Panc1 (cell line): ENCODE measurements at regions not wholly inside any gene's neighbourhood (a gene's known extent, or its start where the extent isn't known, plus 50 kb on each side); places are given as distances from the start of the nearest gene placed in this dataset.

ENCODE experiments used
- ATAC-seq: fragments of 200-7000 bp; cut with Tn5 transposase; 2 replicates; pipeline ENCODE4 v1.9.1; 2020; ENCODE audit warnings: mild to moderate bottlenecking, moderate library complexity
- BruUV-seq: library from RNA; stranded (reverse); fragments of 400-500 nt; replicated peaks from 2 replicates; lab custom pipeline; 2021; lab: Mats Ljungman, UMichigan
- CTCF ChIA-PET: fragments of 300-600 bp; sonication (Branson Sonifier 250); formaldehyde crosslinking; loops from one replicate; lab custom pipeline; 2022; ENCODE audit warnings: antibody characterized with exemption; lab: Charles Lee
- POLR2A ChIA-PET: fragments of 300-600 bp; sonication (Branson Sonifier 250); formaldehyde crosslinking; loops from one replicate; lab custom pipeline; 2022; ENCODE audit warnings: antibody characterized with exemption; lab: Charles Lee
- DNase-seq: peaks from one replicate; pipeline ENCODE4 v3.0.0-alpha.2; 2010; ENCODE audit warnings: low read depth, low spot score
- H3K27ac ChIP-seq: 2 replicates; pipeline ENCODE4 v1.5.1; 2011; ENCODE audit warnings: mild to moderate bottlenecking, low read length, inconsistent platforms
- H3K27me3 ChIP-seq: fragments of 200-500 bp; sonication (Bioruptor generic); 2 replicates; pipeline ENCODE4 v1.6.0; 2014; ENCODE audit warnings: low read length, inconsistent platforms; ENCODE audit not compliant: control insufficient read depth, insufficient read depth
- H3K36me3 ChIP-seq: fragments of 200-500 bp; sonication (Bioruptor generic); 2 replicates; pipeline ENCODE4 v1.5.1; 2014; ENCODE audit warnings: inconsistent platforms, mild to moderate bottlenecking, low read length, moderate library complexity; ENCODE audit not compliant: control insufficient read depth, insufficient read depth
- H3K4me1 ChIP-seq: 2 replicates; pipeline ENCODE4 v1.5.1; 2011; ENCODE audit warnings: inconsistent platforms, mild to moderate bottlenecking, low read length, moderate library complexity; ENCODE audit not compliant: control insufficient read depth, insufficient read depth
- H3K4me3 ChIP-seq, 2 experiments: 2 replicates each; pipeline ENCODE4 v1.5.1; 2011 to 2012; ENCODE audit warnings: low read depth in 2 of 2, low read length in 2 of 2, mild to moderate bottlenecking in 2 of 2, inconsistent platforms in 1 of 2, moderate library complexity in 1 of 2
- H3K9me3 ChIP-seq: fragments of 200-500 bp; sonication (Bioruptor generic); 2 replicates; pipeline ENCODE4 v1.5.1; 2014; ENCODE audit warnings: low read depth, mild to moderate bottlenecking, inconsistent platforms, low read length, moderate library complexity; ENCODE audit not compliant: control insufficient read depth, insufficient read depth
- CTCF ChIP-seq: fragments of 450-650 bp; IDR thresholded peaks from 2 replicates; pipeline ENCODE4 v1.5.1; 2017; ENCODE audit warnings: mild to moderate bottlenecking
- POLR2AphosphoS5 ChIP-seq: IDR thresholded peaks from 2 replicates; pipeline ENCODE4 v1.6.1; 2012; ENCODE audit warnings: mild to moderate bottlenecking, low read depth, low read length, moderate library complexity
- REST ChIP-seq, 2 experiments: IDR thresholded peaks; 2 replicates each; pipeline ENCODE4 v1.6.1; 2011 to 2012; ENCODE audit warnings: low read depth in 2 of 2, control low read depth in 1 of 2, low read length in 1 of 2, mild to moderate bottlenecking in 1 of 2, moderate library complexity in 1 of 2; ENCODE audit not compliant: insufficient read depth in 1 of 2
- SIN3A ChIP-seq: IDR thresholded peaks from 2 replicates; pipeline ENCODE4 v1.6.1; 2012; ENCODE audit warnings: low read depth, mild to moderate bottlenecking, low read length, moderate library complexity, borderline replicate concordance; ENCODE audit not compliant: insufficient read depth
- TCF7L2 ChIP-seq: IDR thresholded peaks from 2 replicates; pipeline ENCODE4 v1.6.1; 2011; ENCODE audit warnings: mild to moderate bottlenecking, low read depth, low read length, inconsistent platforms
- in situ Hi-C: cut with HindIII; loops from 2 replicates; pipeline ENCODE4 v1.10.0; 2016; ENCODE audit warnings: low sequenced_read_pairs, low pct_unique_long_range_greater_than_20kb
- intact Hi-C: fragments of 100-400 bp; cut with micrococcal nuclease; formaldehyde crosslinking; loops from one replicate; pipeline ENCODE4 v1.10.0; 2022; ENCODE audit not compliant: unreplicated experiment

- no peaks in the 10 kb centered on the region for H3K27me3 ChIP-seq
- H3K36me3 ChIP-seq = no peaks in the 10 kb centered on the region
- intact Hi-C loops (no loop called here), in situ Hi-C loops (no loop called here)
- H3K27ac ChIP-seq = no peak overlapping the region
- TF ChIP-seq SIN3A (no peak), POLR2AphosphoS5 (no peak), TCF7L2 (no peak), CTCF (no peak), REST (IDR thresholded peaks at IDR 0.05; ENCODE audit: insufficient read depth in 1 of 2, low read depth in 2 of 2, low read length in 1 of 2) (no peak)
- no peaks in the 10 kb centered on the region for H3K4me1 ChIP-seq
- DNase-seq (no peak), ATAC-seq (no peak)
- no TSS peak for BruUV-seq
- H3K4me3 ChIP-seq = no peak overlapping the region
- H3K9me3 ChIP-seq = no peaks in the 10 kb centered on the region
- ChIA-PET POLR2A (no interaction called here), CTCF (no interaction called here)
Observed at GRCh38 chr4:89422441-89422990, 114.9 kb upstream of the GPRIN3 start.

GRCh38 chr4:89420507-89420906 lies 112.9 kb upstream of the GPRIN3 start:
- BruUV-seq = no TSS peak
- ChIA-PET POLR2A (no interaction called here), CTCF (no interaction called here)
- H3K9me3 ChIP-seq = no peaks in the 10 kb centered on the region
- DNase-seq (no peak), ATAC-seq (no peak)
- in situ Hi-C loops = no loop called here
- H3K27me3 ChIP-seq = no peaks in the 10 kb centered on the region
- intact Hi-C loops = no loop called here
- H3K4me3 ChIP-seq = no peak overlapping the region
- TF ChIP-seq CTCF = no peak
- H3K36me3 ChIP-seq = no peaks in the 10 kb centered on the region
- H3K27ac ChIP-seq = no peak overlapping the region
- no peaks in the 10 kb centered on the region for H3K4me1 ChIP-seq
